Mammary epithelial cell (primary cell): ENCODE measurements at regions not wholly inside any gene's neighbourhood (a gene's known extent, or its start where the extent isn't known, plus 50 kb on each side); places are given as distances from the start of the nearest gene placed in this dataset.

Experiments used
- EZH2 ChIP-seq: IDR thresholded peaks from 2 replicates; pipeline ENCODE4 v1.6.1; 2012; ENCODE audit warnings: low read length, inconsistent platforms, borderline replicate concordance
- TF ChIP-seq, protein P1 (sequence below), 2 donors: IDR thresholded peaks in 1 of 2; conservative IDR thresholded peaks in 1 of 2; 2 replicates each; pipeline ENCODE4 v1.5.1; 2011 to 2012; ENCODE audit warnings: inconsistent platforms in 2 of 2, low read length in 2 of 2, mild to moderate bottlenecking in 2 of 2, control low read depth in 1 of 2, low read depth in 1 of 2; ENCODE audit not compliant: insufficient read depth in 1 of 2; ENCODE audit errors: extremely low read depth in 1 of 2

DNA sequence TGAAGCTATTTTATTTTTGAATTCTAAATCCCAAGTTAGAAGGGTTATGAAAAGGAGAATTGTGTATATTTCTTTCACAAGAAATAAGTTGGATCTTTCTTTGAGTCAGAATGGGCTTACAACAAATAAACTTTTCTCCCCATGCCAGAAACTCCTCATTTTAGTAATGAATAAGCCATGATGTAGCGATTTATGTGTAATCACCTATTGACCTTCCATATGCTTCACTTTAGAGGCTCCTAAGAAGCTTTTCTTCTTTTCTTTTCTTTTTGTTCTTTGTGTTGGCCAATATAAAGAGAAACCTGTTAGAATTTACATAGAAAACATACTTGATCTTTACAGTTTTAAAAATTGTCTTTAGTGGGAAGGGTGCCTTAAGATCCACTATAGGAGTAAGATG, 370.2 kb downstream of the UTRN start:
- TF ChIP-seq, protein P1, sequence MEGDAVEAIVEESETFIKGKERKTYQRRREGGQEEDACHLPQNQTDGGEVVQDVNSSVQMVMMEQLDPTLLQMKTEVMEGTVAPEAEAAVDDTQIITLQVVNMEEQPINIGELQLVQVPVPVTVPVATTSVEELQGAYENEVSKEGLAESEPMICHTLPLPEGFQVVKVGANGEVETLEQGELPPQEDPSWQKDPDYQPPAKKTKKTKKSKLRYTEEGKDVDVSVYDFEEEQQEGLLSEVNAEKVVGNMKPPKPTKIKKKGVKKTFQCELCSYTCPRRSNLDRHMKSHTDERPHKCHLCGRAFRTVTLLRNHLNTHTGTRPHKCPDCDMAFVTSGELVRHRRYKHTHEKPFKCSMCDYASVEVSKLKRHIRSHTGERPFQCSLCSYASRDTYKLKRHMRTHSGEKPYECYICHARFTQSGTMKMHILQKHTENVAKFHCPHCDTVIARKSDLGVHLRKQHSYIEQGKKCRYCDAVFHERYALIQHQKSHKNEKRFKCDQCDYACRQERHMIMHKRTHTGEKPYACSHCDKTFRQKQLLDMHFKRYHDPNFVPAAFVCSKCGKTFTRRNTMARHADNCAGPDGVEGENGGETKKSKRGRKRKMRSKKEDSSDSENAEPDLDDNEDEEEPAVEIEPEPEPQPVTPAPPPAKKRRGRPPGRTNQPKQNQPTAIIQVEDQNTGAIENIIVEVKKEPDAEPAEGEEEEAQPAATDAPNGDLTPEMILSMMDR (conservative IDR thresholded peaks at IDR 0.05 in 1 of 2, IDR thresholded peaks at IDR 0.05 in 1 of 2; ENCODE audit: extremely low read depth in 1 of 2, insufficient read depth in 1 of 2, low read depth in 1 of 2, low read length in 2 of 2): no peak
- TF ChIP-seq EZH2: no peak
